ENCODE measurements at regions not wholly inside any gene's neighbourhood (a gene's known extent, or its start where the extent isn't known, plus 50 kb on each side); places are given as distances from the start of the nearest gene placed in this dataset.
"Not testable (repeated sequence)": the region's sequence is repeated elsewhere in the genome, so short reads cannot be mapped to it uniquely, and the experiment has no call there.

- intact Hi-C loops (cut with DNase I): no loop called here
- ATAC-seq: no peak
Observed at GRCh38 chr2:11945139-11946126, 199.0 kb downstream of the LPIN1 start.

GRCh38 chr2:11947956-11948355 is 201.5 kb downstream of the LPIN1 start:
- intact Hi-C loops (cut with DNase I): no loop called here
- DNase-seq (no peak), ATAC-seq (no peak)

More at GRCh38 chr2:11945139-11946126, 199.0 kb downstream of the LPIN1 start:
- DNase-seq: no peak

GRCh38 chr2:11949732-11950523 is 203.5 kb downstream of the LPIN1 start:
- intact Hi-C loops (cut with DNase I): no loop called here
- DNase-seq: no peak
- ATAC-seq: no peak

- intact Hi-C loops (cut with DNase I): no loop called here
- no peak for DNase-seq
- no peak for ATAC-seq
Observed at GRCh38 chr2:11950896-11951295, 204.5 kb downstream of the LPIN1 start.

GRCh38 chr2:11951492-11951891 is 205.1 kb downstream of the LPIN1 start:
- intact Hi-C loops (cut with DNase I); DNase-seq; ATAC-seq: not testable (repeated sequence)

- no peak for DNase-seq
- intact Hi-C loops (cut with DNase I): no loop called here
- no peak for ATAC-seq
Observed at GRCh38 chr2:11953258-11953657, 206.8 kb downstream of the LPIN1 start.

- intact Hi-C loops (cut with DNase I): no loop called here
- DNase-seq (no peak), ATAC-seq (no peak)
Observed at GRCh38 chr2:11955314-11955713, 208.9 kb downstream of the LPIN1 start.

GRCh38 chr2:11955884-11956291 is 209.5 kb downstream of the LPIN1 start:
- DNase-seq: no peak
- intact Hi-C loops (cut with DNase I): no loop called here
- ATAC-seq: no peak

- ATAC-seq: peak; percentile 90 to 94
- intact Hi-C loops (cut with DNase I): no loop called here
- no peak for DNase-seq
Observed at GRCh38 chr2:11962707-11963328, 216.4 kb downstream of the LPIN1 start.

GRCh38 chr2:11963966-11964365 is 217.5 kb downstream of the LPIN1 start:
- DNase-seq (no peak), ATAC-seq (no peak)
- intact Hi-C loops (cut with DNase I): no loop called here

- ATAC-seq: peak; percentile 97 to 98
- DNase-seq: peak; percentile 72
- intact Hi-C loops (cut with DNase I): no loop called here
Observed at GRCh38 chr2:11967946-11968465, 221.6 kb downstream of the LPIN1 start.

- DNase-seq (no peak), ATAC-seq (no peak)
- intact Hi-C loops (cut with DNase I): no loop called here
Observed at GRCh38 chr2:11968521-11968920, 222.1 kb downstream of the LPIN1 start.

- DNase-seq (no peak), ATAC-seq (no peak)
- intact Hi-C loops (cut with DNase I): no loop called here
Observed at GRCh38 chr2:11969774-11970173, 223.3 kb downstream of the LPIN1 start.

- ATAC-seq (no peak), DNase-seq (no peak)
- intact Hi-C loops (cut with DNase I): no loop called here
Observed at GRCh38 chr2:11974573-11974972, 228.1 kb downstream of the LPIN1 start.

- intact Hi-C loops (cut with DNase I): no loop called here
- ATAC-seq: no peak
Observed at GRCh38 chr2:11975373-11975772, 228.9 kb downstream of the LPIN1 start.

GRCh38 chr2:11976073-11976472 is 229.6 kb downstream of the LPIN1 start:
- no peak for ATAC-seq
- intact Hi-C loops (cut with DNase I): no loop called here
- DNase-seq: no peak

More at GRCh38 chr2:11975373-11975772, 228.9 kb downstream of the LPIN1 start:
- no peak for DNase-seq

GRCh38 chr2:11977766-11978524 is 231.5 kb downstream of the LPIN1 start:
- intact Hi-C loops (cut with DNase I): no loop called here
- ATAC-seq (no peak), DNase-seq (no peak)

- ATAC-seq: no peak
- intact Hi-C loops (cut with DNase I): no loop called here
Observed at GRCh38 chr2:11980809-11981208, 234.4 kb downstream of the LPIN1 start.

GRCh38 chr2:11983401-11983800 is 237.0 kb downstream of the LPIN1 start:
- ATAC-seq: no peak
- intact Hi-C loops (cut with DNase I): no loop called here
- DNase-seq: no peak

More at GRCh38 chr2:11980809-11981208, 234.4 kb downstream of the LPIN1 start:
- DNase-seq: no peak
